ENCODE measurements at regions not wholly inside any gene's neighbourhood (a gene's known extent, or its start where the extent isn't known, plus 50 kb on each side); places are given as distances from the start of the nearest gene placed in this dataset.
A peak's percentile ranks its signal among the peaks of the same experiment; 100 is the strongest.
"Not testable (repeated sequence)": the region's sequence is repeated elsewhere in the genome, so short reads cannot be mapped to it uniquely, and the experiment has no call there.

- no peak for DNase-seq
Observed at GRCh38 chr22:48718818-48719500, 1108.7 kb downstream of the BRD1 start.

GRCh38 chr22:48717883-48718817 is 1109.5 kb downstream of the BRD1 start:
- DNase-seq, result no peak

GRCh38 chr22:48717076-48717810 is 1110.4 kb downstream of the BRD1 start:
- no peak for DNase-seq

DNA sequence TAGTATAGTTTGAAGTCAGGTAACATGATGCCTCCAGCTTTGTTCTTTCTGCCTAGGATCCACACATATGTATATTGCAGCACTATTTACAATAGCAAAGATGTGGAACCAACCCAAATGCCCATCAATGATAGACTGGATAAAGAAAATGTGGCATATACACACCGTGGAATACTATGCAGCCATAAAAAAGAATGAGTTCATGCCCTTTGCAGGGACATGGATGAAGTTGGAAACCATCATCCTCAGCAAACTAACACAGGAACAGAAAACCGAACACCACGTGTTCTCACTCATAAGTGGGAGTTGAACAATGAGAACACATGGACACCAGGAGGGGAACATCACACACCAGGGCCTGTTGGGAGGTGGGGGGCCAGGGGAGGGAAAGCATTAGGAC is 1111.5 kb downstream of the BRD1 start:
- not testable (repeated sequence) for DNase-seq

DNA sequence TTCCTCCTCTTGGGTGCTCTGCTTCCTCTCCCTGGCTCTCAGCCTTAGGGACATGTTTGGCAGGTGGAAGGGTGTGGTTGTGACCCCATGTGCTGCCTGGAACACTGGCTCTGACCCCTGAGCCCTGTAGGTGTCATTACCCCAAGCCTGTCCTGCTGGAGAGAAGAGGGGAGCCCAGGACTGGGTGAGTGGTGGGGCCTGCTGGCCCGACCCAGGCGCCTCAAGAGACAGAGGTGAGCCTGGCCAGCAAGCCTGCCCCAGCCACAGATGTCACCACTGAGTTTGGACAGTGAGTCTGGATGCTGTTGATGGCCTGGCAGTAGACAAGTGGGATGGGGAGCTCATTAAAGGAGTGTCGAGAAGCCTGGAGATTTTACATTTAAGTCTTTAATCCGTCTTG is 1112.2 kb downstream of the BRD1 start:
- no peak for DNase-seq

- DNase-seq, result no peak
Observed at GRCh38 chr22:48714231-48714630, 1113.4 kb downstream of the BRD1 start.

- DNase-seq, result peak; percentile 8
Observed at GRCh38 chr22:48713272-48714205, 1114.1 kb downstream of the BRD1 start.

GRCh38 chr22:48712558-48713271 is 1115.0 kb downstream of the BRD1 start:
- no peak for DNase-seq

DNA sequence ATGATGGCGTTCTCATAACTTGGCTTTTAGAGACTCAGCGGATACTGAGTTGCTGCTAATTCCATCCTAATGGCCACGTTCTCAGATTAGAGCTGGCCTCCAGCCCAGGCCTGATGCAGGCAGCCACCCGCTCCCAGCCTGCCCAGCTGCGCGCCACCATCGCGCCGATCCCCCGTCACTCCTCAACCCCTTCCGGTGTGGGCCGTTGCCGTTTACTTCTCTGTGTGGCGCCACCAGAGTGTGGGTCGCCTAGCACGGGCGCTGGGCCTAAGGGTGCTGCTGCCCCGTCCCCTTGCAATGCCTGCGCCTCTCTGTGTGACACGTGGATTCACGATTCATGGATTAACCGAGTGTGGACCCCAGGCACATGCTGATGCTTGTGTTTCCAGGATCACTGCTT is 1116.0 kb downstream of the BRD1 start:
- no peak for DNase-seq

- no peak for DNase-seq
Observed at GRCh38 chr22:48711031-48711431, 1116.6 kb downstream of the BRD1 start.

GRCh38 chr22:48710410-48710809 is 1117.3 kb downstream of the BRD1 start:
- no peak for DNase-seq

DNA sequence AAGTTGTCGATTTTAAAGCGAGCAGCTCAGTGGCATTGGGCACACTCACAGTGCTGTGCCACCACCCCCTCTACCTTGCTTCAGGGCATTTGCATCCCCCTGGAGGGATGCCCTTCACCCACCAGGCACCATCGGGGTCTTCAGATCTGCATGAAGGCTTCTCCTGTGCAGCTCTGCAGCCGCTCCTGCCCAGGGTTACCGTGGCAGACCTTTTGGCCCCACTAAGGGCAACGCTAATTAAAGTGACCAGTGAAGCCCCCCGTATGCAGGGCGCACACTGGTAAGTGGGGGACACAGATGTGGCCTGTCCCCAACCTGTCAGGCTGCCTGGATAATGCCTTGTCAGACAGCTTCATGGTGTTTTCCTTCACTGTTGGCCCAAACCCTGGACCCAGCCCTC is 1117.7 kb downstream of the BRD1 start:
- DNase-seq, result no peak

GRCh38 chr22:48709453-48709852 is 1118.2 kb downstream of the BRD1 start:
- DNase-seq, result no peak

GRCh38 chr22:48708558-48709245 is 1119.0 kb downstream of the BRD1 start:
- DNase-seq, result no peak

GRCh38 chr22:48707763-48708557 is 1119.7 kb downstream of the BRD1 start:
- no peak for DNase-seq

DNA sequence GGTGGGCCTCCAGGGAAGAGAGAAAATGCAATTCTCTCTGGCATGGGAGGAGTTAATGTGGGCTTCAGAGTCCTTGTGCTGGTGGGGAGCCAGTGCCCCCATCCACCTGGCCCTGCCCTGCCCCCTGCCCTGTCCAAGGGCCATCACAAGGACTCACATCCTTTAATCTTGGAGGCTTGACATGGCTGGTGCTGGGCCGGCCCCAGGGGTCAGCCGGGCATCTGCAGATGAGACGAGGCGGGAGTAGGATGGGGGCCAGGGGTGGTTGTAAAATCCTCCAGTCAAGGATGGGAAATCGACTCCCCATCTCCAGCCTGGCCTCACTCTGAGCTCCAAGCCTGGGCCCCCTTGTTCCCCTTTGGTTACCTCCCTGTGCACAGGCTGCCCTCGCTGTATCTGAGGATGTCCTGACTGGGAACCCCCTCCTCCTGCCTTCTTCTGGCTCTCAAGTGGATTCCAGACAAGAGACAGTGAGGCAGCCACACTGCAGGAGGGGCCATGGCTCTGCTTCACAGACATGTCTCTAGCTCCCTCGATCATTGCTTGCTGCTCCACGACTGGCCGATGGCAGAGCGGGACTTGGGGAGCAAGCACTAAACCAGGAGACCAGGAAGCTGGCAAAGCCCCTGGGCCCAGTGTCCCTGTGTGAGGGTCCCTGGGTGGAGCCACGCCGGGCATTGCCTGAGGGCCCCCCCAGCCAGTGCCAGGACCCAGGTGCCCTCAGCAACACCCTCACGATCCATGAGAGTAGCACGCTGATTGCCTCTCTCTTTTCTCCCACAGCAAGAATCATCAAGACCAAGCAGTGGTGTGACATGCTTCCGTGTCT is 1120.5 kb downstream of the BRD1 start:
- no peak for DNase-seq

GRCh38 chr22:48705917-48706605 is 1121.6 kb downstream of the BRD1 start:
- DNase-seq, result no peak

DNA sequence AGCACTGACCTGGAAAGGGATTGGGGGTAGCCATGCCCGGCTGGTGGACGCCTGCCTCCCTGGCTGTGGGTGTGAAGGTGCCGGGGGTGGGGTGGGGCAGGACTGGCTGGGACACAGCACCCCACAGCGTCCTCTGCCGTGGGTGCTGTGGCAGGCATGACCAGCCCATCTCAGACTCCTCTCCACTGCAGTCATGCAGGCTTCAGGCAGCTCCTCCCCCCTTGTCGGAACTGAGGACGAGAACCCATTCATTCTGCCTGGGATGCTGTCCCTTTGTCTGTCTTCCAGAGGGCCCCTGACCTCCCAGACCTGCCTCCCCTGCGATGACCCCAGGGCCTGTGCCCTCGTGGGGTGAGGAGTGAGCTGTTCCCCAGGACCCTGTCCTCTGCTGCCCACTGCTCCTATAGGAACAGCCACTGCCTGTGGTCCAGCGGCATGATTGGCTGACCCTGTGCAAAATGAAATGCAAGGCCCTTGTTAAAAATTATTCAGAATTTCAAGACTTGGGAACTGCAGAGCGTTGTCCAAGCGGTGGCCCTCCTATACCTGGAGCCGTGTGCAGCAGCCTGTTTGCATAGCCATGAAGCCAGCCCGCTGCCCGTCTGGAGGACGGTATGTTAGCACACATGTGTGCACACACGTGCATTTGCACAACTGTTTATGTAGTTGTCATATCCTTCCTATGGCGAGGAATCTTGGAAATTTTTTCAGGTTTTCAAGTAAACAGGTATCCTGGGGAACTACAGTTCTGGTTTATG is 1122.3 kb downstream of the BRD1 start:
- no peak for DNase-seq
